Fibroblast of lung (primary cell): ENCODE measurements at regions not wholly inside any gene's neighbourhood (a gene's known extent, or its start where the extent isn't known, plus 50 kb on each side); places are given as distances from the start of the nearest gene placed in this dataset.

Experiments used
- DNase-seq, 2 donors: peaks; one replicate each; pipeline versions ENCODE4 v3.0.0 to v3.0.0-alpha.2; 2010; ENCODE audit warnings: low read depth in 2 of 2
- H2AFZ ChIP-seq: 2 replicates; pipeline ENCODE4 v1.5.1; 2012; ENCODE audit warnings: low read length, control low read depth, inconsistent platforms
- H3K27ac ChIP-seq: 2 replicates; pipeline ENCODE4 v1.5.1; 2011; ENCODE audit warnings: low read length, control low read depth; ENCODE audit not compliant: insufficient read depth
- H3K27me3 ChIP-seq: 2 replicates; pipeline ENCODE4 v1.5.1; 2011; ENCODE audit warnings: mild to moderate bottlenecking, low read length; ENCODE audit not compliant: control insufficient read depth, insufficient read depth
- H3K36me3 ChIP-seq: 2 replicates; pipeline ENCODE4 v1.5.1; 2011; ENCODE audit warnings: low read length; ENCODE audit not compliant: control insufficient read depth, insufficient read depth
- H3K4me1 ChIP-seq: 2 replicates; pipeline ENCODE4 v1.5.1; 2011; ENCODE audit warnings: low read length; ENCODE audit not compliant: control insufficient read depth, insufficient read depth; ENCODE audit errors: extremely low read depth
- H3K4me2 ChIP-seq: 2 replicates; pipeline ENCODE4 v1.5.1; 2011; ENCODE audit warnings: low read length, control low read depth; ENCODE audit not compliant: insufficient read depth; ENCODE audit errors: extremely low read depth
- H3K4me3 ChIP-seq, 4 experiments: fragments of 200-600 bp in 1 of 4; sonication (generic) in 1 of 4; replicated peaks in 1 of 4; 2 replicates each; pipeline ENCODE4 v1.5.1; 2011 to 2016; ENCODE audit warnings: low read length in 4 of 4, low read depth in 3 of 4, mild to moderate bottlenecking in 3 of 4, control low read depth in 2 of 4, inconsistent platforms in 1 of 4, mixed read lengths in 1 of 4; ENCODE audit not compliant: insufficient read depth in 1 of 4; ENCODE audit errors: control extremely low read depth in 1 of 4
- H3K79me2 ChIP-seq: 2 replicates; pipeline ENCODE4 v1.5.1; 2012; ENCODE audit warnings: mild to moderate bottlenecking, low read length, inconsistent platforms; ENCODE audit not compliant: control insufficient read depth, insufficient read depth
- H3K9ac ChIP-seq: 2 replicates; pipeline ENCODE4 v1.5.1; 2011; ENCODE audit warnings: mild to moderate bottlenecking, low read length, control low read depth; ENCODE audit not compliant: insufficient read depth
- H3K9me3 ChIP-seq: 2 replicates; pipeline ENCODE4 v1.5.1; 2012; ENCODE audit warnings: low read depth, low read length; ENCODE audit not compliant: control insufficient read depth, insufficient read depth
- H4K20me1 ChIP-seq: 2 replicates; pipeline ENCODE4 v1.5.1; 2011; ENCODE audit warnings: low read length; ENCODE audit not compliant: control insufficient read depth, insufficient read depth; ENCODE audit errors: extremely low read depth
- CTCF ChIP-seq, 2 donors: IDR thresholded peaks in 1 of 2; conservative IDR thresholded peaks in 1 of 2; 1 replicate in 1 of 2; 2 replicates in 1 of 2; pipeline ENCODE4 v1.5.1; 2011 to 2012; ENCODE audit warnings: low read length in 2 of 2, control low read depth in 1 of 2, inconsistent platforms in 1 of 2, low read depth in 1 of 2, mild to moderate bottlenecking in 1 of 2
- EZH2 ChIP-seq: IDR thresholded peaks from 2 replicates; pipeline ENCODE4 v1.5.1; 2012; ENCODE audit warnings: low read length, control low read depth, mild to moderate bottlenecking; ENCODE audit errors: missing control alignments

DNA sequence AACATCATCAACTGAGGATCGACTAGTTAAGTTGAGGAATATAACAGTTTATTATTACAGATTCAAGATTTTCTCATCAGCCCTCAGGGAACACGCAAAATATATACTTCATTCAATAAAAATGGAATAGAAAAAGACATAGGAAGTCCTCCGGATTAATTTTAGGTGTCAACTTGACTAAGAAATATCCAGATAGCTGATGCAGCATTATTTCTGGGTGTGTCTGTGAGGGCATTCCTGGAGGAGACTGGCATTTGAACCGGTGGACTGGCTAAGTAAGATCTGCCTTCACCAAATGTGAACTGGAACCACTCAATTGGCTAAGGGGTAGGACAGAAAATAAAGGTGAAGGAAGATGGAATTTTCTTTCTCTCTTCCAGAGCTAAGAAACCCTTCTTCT lies 845.3 kb downstream of the SOCS6 start:
- Histone ChIP-seq H4K20me1 (no peaks in the 10 kb centered on the region), H3K4me2 (no peak overlapping the region), H3K9ac (no peak overlapping the region), H3K27ac (no peak overlapping the region), H2AFZ (no peak overlapping the region), H3K9me3 (no peaks in the 10 kb centered on the region), H3K4me1 (no peaks in the 10 kb centered on the region), H3K27me3 (no peaks in the 10 kb centered on the region), H3K79me2 (no peaks in the 10 kb centered on the region), H3K36me3 (no peaks in the 10 kb centered on the region), H3K4me3 (no peak overlapping the region)
- no peak for DNase-seq
- no peak for TF ChIP-seq EZH2

GRCh38 chr18:71131918-71132317 lies 843.1 kb downstream of the SOCS6 start:
- H3K36me3 ChIP-seq, result no peaks in the 10 kb centered on the region

DNA sequence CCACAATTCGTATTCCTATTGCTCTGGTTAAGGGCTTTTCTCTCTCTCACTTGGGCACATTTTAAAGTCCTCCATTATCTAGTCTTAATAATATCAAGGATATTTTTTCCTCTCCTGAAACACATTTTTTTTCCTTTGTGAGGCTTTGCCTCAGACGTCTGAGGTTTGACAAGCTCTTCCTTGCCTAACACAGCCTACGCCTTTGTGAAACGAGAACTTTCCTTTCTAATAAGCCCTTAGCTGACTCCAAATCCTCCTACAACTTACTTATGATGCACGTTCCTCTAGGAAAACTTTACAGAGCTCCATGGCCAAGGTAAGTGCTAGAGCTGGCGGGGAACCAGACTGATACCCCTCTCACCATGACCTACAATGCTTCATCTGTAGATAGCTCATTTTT lies 841.5 kb downstream of the SOCS6 start:
- Histone ChIP-seq H2AFZ (no peak overlapping the region), H4K20me1 (no peaks in the 10 kb centered on the region), H3K9me3 (no peaks in the 10 kb centered on the region), H3K27ac (no peak overlapping the region), H3K9ac (no peak overlapping the region), H3K4me2 (no peak overlapping the region), H3K36me3 (no peaks in the 10 kb centered on the region), H3K79me2 (no peaks in the 10 kb centered on the region), H3K4me1 (no peaks in the 10 kb centered on the region), H3K27me3 (no peaks in the 10 kb centered on the region), H3K4me3 (no peak overlapping the region)
- no peak for DNase-seq
- no peak for TF ChIP-seq EZH2

More at GRCh38 chr18:71131918-71132317, 843.1 kb downstream of the SOCS6 start:
- Histone ChIP-seq H3K9me3 (no peaks in the 10 kb centered on the region), H2AFZ (no peak overlapping the region), H3K4me3 (no peak overlapping the region), H3K79me2 (no peaks in the 10 kb centered on the region), H3K4me2 (no peak overlapping the region), H3K4me1 (no peaks in the 10 kb centered on the region), H3K9ac (no peak overlapping the region), H3K27me3 (no peaks in the 10 kb centered on the region), H4K20me1 (no peaks in the 10 kb centered on the region), H3K27ac (no peak overlapping the region)
- no peak for DNase-seq
- TF ChIP-seq CTCF (conservative IDR thresholded peaks at IDR 0.05 in 1 of 2, IDR thresholded peaks at IDR 0.05 in 1 of 2; ENCODE audit: low read depth in 1 of 2, low read length in 2 of 2) (no peak), EZH2 (no peak)

DNA sequence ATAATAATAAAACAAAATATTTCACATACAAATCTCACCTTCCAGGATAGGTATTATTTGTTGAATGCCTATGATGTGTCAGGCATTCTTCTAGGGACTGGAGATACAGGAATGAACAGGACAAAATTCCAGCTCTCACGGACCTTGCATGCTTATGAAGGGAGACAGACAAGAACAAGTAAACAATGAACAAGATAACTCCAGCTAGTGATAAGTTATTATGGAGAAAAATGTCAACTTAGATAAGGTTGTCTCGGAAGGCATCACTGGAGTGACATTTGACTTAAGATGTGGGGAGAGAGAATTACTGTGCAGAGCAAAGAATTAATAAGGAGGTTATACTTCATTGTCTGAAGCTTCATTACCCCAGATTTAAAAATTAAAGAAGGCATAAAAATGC lies 836.7 kb downstream of the SOCS6 start:
- no peak overlapping the region for H3K4me3 ChIP-seq
- no peaks in the 10 kb centered on the region for H3K9me3 ChIP-seq
- H3K27me3 ChIP-seq, result no peaks in the 10 kb centered on the region
- no peaks in the 10 kb centered on the region for H3K4me1 ChIP-seq
- no peak overlapping the region for H2AFZ ChIP-seq
- no peaks in the 10 kb centered on the region for H3K79me2 ChIP-seq
- H3K27ac ChIP-seq, result no peak overlapping the region
- H3K4me2 ChIP-seq, result no peak overlapping the region
- no peaks in the 10 kb centered on the region for H3K36me3 ChIP-seq
- DNase-seq, result no peak
- TF ChIP-seq CTCF (conservative IDR thresholded peaks at IDR 0.05 in 1 of 2, IDR thresholded peaks at IDR 0.05 in 1 of 2; ENCODE audit: low read depth in 1 of 2, low read length in 2 of 2), result no peak
- TF ChIP-seq EZH2, result no peak
- H4K20me1 ChIP-seq, result no peaks in the 10 kb centered on the region
- H3K9ac ChIP-seq, result no peak overlapping the region
